CD4-positive, alpha-beta memory T cell (primary cell): ENCODE measurements at regions not wholly inside any gene's neighbourhood (a gene's known extent, or its start where the extent isn't known, plus 50 kb on each side); places are given as distances from the start of the nearest gene placed in this dataset.
A peak's percentile ranks its signal among the peaks of the same experiment; 100 is the strongest.

Source experiments
- CTCF ChIA-PET: fragments of 350-600 bp; sonication (Branson Sonifier 250); formaldehyde crosslinking; loops from one replicate; lab custom pipeline; 2021; ENCODE audit warnings: inconsistent platforms; ENCODE audit not compliant: partially characterized antibody; lab: Charles Lee
- POLR2A ChIA-PET: fragments of 350-600 bp; sonication (Branson Sonifier 250); formaldehyde crosslinking; loops from one replicate; lab custom pipeline; 2021; ENCODE audit not compliant: partially characterized antibody; lab: Charles Lee
- DNase-seq, 5 donors: peaks; one replicate each; pipeline versions ENCODE4 v3.0.0 to v3.0.0-alpha.2; 2020 to 2022; ENCODE audit warnings: mixed read lengths in 1 of 5
- H3K27ac ChIP-seq: one replicate; pipeline ENCODE4 v1.7.0; 2013; ENCODE audit warnings: low read depth, low read length
- H3K27me3 ChIP-seq: 2 replicates; pipeline ENCODE4 v1.7.0; 2013; ENCODE audit warnings: mild to moderate bottlenecking, low read length, moderate library complexity; ENCODE audit not compliant: insufficient read depth
- H3K36me3 ChIP-seq: 2 replicates; pipeline ENCODE4 v1.7.0; 2013; ENCODE audit warnings: mild to moderate bottlenecking, low read length, moderate library complexity; ENCODE audit not compliant: insufficient read depth
- H3K4me1 ChIP-seq: 2 replicates; pipeline ENCODE4 v1.7.0; 2013; ENCODE audit warnings: mild to moderate bottlenecking, low read length, moderate library complexity; ENCODE audit not compliant: insufficient read depth
- H3K4me3 ChIP-seq, 2 donors: one replicate each; pipeline ENCODE4 v1.7.0; 2013; ENCODE audit warnings: low read length in 2 of 2, mild to moderate bottlenecking in 1 of 2
- H3K9me3 ChIP-seq, 2 donors: one replicate each; pipeline ENCODE4 v1.7.0; 2013; ENCODE audit warnings: low read length in 2 of 2, control low read depth in 1 of 2; ENCODE audit not compliant: control insufficient read depth in 1 of 2
- H3K27ac Mint-ChIP-seq, 7 donors: one replicate each; pipeline ENCODE4 v1.8.0; 2020 to 2021; ENCODE audit warnings: mixed read lengths in 7 of 7, mild to moderate bottlenecking in 6 of 7, inconsistent platforms in 3 of 7, moderate library complexity in 3 of 7
- H3K27me3 Mint-ChIP-seq, 2 donors: one replicate each; pipeline ENCODE4 v1.8.0; 2020 to 2021; ENCODE audit warnings: mixed read lengths in 2 of 2
- H3K36me3 Mint-ChIP-seq, 2 donors: one replicate each; pipeline ENCODE4 v1.8.0; 2020 to 2021; ENCODE audit warnings: mixed read lengths in 2 of 2, inconsistent platforms in 1 of 2, mild to moderate bottlenecking in 1 of 2
- H3K4me1 Mint-ChIP-seq, 4 donors: one replicate each; pipeline ENCODE4 v1.8.0; 2020 to 2021; ENCODE audit warnings: mixed read lengths in 4 of 4, mild to moderate bottlenecking in 1 of 4
- H3K4me3 Mint-ChIP-seq, 8 donors: one replicate each; pipeline ENCODE4 v1.8.0; 2020 to 2021; ENCODE audit warnings: mixed read lengths in 8 of 8, mild to moderate bottlenecking in 7 of 8, moderate library complexity in 6 of 8, inconsistent platforms in 3 of 8
- H3K9me3 Mint-ChIP-seq, 8 donors: one replicate each; pipeline ENCODE4 v1.8.0; 2020 to 2021; ENCODE audit warnings: mixed read lengths in 8 of 8, mild to moderate bottlenecking in 5 of 8, inconsistent platforms in 3 of 8, moderate library complexity in 1 of 8
- intact Hi-C: fragments of 100-400 bp; cut with micrococcal nuclease; formaldehyde crosslinking; loops from one replicate; pipeline ENCODE4 v1.15.1; 2023

GRCh38 chr3:107973152-107973551 is 117.7 kb downstream of the CD47 start:
- CTCF ChIA-PET, result interaction anchor here (0.7 to 3.9 kb wide), 3 partner anchors 15 to 46 kb away, joined by 3 to 18 read pairs (median 3); no protein-coding TSS in a partner anchor
- Histone ChIP-seq H3K9me3 (no peaks in the 10 kb centered on the region), H3K27ac (no peak overlapping the region), H3K4me1 (peaks cover 39% of the 10 kb centered on the region), H3K4me3 (no peak overlapping the region), H3K36me3 (no peaks in the 10 kb centered on the region), H3K27me3 (no peaks in the 10 kb centered on the region)
- no peaks in the 10 kb centered on the region for H3K27me3 Mint-ChIP-seq
- peak overlapping the region in 1 of 7 donors; percentile 21 for H3K27ac Mint-ChIP-seq
- no peak overlapping the region for H3K4me3 Mint-ChIP-seq
- POLR2A ChIA-PET, result interaction anchor here (8.3 kb wide), 1 partner anchor 14 kb away, joined by 67 read pairs; no protein-coding TSS in a partner anchor
- intact Hi-C loops, result loop anchor here (10.0 kb wide), 1 partner anchor 852 kb away; the partner anchor contains the start of gene TRAT1
- no peaks in the 10 kb centered on the region for H3K36me3 Mint-ChIP-seq
- H3K9me3 Mint-ChIP-seq, result peaks cover 0 to 3% (median 0%) of the 10 kb centered on the region in 8 donors
- DNase-seq, result no peak
- peaks cover 45 to 75% (median 54%) of the 10 kb centered on the region in 4 donors for H3K4me1 Mint-ChIP-seq

DNA sequence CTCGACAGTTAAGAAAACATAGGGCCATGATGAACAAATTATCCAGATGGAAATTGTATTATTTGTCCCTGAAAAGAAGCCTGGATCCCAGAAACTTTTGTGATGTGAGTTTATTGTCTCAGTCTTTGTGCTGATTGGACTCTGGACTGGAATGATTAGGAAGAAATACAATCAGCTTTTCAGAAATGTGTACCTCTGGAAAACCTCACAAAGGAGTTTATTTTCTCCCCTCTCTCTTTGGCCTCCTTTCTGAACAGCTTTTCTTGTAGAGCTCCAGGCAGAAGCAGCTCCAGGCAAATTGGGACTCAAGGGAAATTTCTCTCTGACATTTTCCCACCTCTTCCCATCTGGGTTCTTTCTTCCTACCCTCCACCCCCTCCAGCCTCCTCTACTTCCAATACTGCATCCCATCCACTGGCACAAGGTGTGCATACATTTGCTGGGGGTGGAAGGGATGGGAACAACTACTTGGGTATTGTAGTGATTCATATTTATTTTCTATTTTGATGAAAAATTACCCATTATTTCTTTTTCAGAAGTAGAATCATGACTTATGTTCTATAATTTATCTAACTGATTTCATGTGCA is 119.7 kb downstream of the CD47 start:
- H3K36me3 Mint-ChIP-seq, result no peaks in the 10 kb centered on the region
- peaks cover 27 to 55% (median 36%) of the 10 kb centered on the region in 4 donors for H3K4me1 Mint-ChIP-seq
- H3K9me3 Mint-ChIP-seq, result peaks cover 0 to 3% (median 0%) of the 10 kb centered on the region in 8 donors
- Histone ChIP-seq H3K36me3 (no peaks in the 10 kb centered on the region), H3K27ac (no peak overlapping the region), H3K9me3 (no peaks in the 10 kb centered on the region), H3K4me3 (no peak overlapping the region), H3K27me3 (no peaks in the 10 kb centered on the region), H3K4me1 (peaks cover 19% of the 10 kb centered on the region)
- no peak overlapping the region for H3K4me3 Mint-ChIP-seq
- ChIA-PET CTCF (interaction anchor here (0.9 to 2.6 kb wide), 3 partner anchors 9 to 33 kb away, joined by 3 to 8 read pairs (median 3); no protein-coding TSS in a partner anchor), POLR2A (interaction anchor here (1.9 kb wide), 1 partner anchor 8 kb away, joined by 8 read pairs; no protein-coding TSS in a partner anchor)
- DNase-seq, result no peak
- H3K27me3 Mint-ChIP-seq, result no peaks in the 10 kb centered on the region
- no peak overlapping the region for H3K27ac Mint-ChIP-seq
- intact Hi-C loops, result loop anchor here (10.0 kb wide), 1 partner anchor 854 kb away; the partner anchor contains the start of gene TRAT1

DNA sequence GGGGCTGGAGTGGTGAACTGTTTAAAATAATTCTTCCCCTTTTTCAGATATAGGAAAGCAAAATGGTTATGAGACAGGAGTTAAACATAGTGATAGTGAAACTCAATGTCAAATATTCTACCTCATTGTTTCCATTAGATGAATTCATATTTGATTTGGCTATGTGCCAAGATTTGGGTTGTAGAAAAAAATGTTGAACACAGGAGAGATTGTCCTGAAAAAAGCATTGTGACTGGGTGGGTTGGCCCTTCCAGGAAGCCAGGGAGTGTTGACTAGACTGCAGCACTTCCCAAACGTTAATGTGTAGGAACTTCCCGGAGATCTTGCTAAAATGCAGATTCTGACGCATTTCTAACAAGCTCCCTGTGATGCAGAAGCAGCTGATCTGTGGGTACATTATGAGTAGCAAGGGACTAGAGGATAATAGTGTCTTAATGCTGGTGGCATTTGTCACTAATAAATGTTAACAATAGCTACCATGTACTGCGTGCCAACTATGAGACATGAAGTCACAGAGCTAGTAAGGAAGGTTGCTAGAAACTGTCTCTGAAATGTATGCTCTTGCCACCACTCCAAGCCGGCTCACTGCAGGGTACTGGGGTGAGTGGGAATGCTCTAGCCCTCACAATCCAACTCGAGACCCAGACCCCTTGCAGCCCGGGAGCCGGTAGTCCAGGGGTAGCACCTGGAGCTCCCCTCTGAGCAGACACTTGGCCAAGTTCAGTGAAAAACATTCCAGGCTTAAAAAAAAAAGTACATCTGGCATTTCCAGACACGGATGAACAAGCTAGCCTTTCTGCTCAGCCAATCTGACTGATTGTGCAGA is 120.6 kb downstream of the CD47 start:
- peaks cover 18 to 46% (median 29%) of the 10 kb centered on the region in 4 donors for H3K4me1 Mint-ChIP-seq
- no peaks in the 10 kb centered on the region for H3K36me3 Mint-ChIP-seq
- H3K27me3 Mint-ChIP-seq, result no peaks in the 10 kb centered on the region
- no peak overlapping the region for H3K4me3 ChIP-seq
- peak overlapping the region in 2 of 7 donors; percentile 2 to 43 for H3K27ac Mint-ChIP-seq
- POLR2A ChIA-PET, result interaction anchor here (0.8 to 1.9 kb wide), 3 partner anchors 9 to 17 kb away, joined by 3 to 8 read pairs (median 3); no protein-coding TSS in a partner anchor
- H3K4me3 Mint-ChIP-seq, result peak overlapping the region in 5 of 8 donors; percentile 4 to 32 (median 17)
- H3K27me3 ChIP-seq, result no peaks in the 10 kb centered on the region
- CTCF ChIA-PET, result interaction anchor here (0.9 to 2.6 kb wide), 4 partner anchors 10 to 32 kb away, joined by 3 to 8 read pairs (median 3); no protein-coding TSS in a partner anchor
- no peaks in the 10 kb centered on the region for H3K9me3 ChIP-seq
- H3K27ac ChIP-seq, result no peak overlapping the region
- DNase-seq, result peak in 1 of 5 donors; percentile 36
- H3K36me3 ChIP-seq, result no peaks in the 10 kb centered on the region
- H3K9me3 Mint-ChIP-seq, result peaks cover 0 to 3% (median 0%) of the 10 kb centered on the region in 8 donors
- intact Hi-C loops, result loop anchor here (10.0 kb wide), 1 partner anchor 855 kb away; the partner anchor contains the start of gene TRAT1
- H3K4me1 ChIP-seq, result peaks cover 10% of the 10 kb centered on the region

- Mint-ChIP-seq H3K27ac (no peak overlapping the region), H3K4me3 (no peak overlapping the region), H3K27me3 (no peaks in the 10 kb centered on the region), H3K36me3 (no peaks in the 10 kb centered on the region), H3K9me3 (peaks cover 0 to 3% (median 0%) of the 10 kb centered on the region in 8 donors), H3K4me1 (peaks cover 13 to 39% (median 24%) of the 10 kb centered on the region in 4 donors)
- no peaks in the 10 kb centered on the region for H3K27me3 ChIP-seq
- ChIA-PET POLR2A (interaction anchor here (0.8 to 1.9 kb wide), 3 partner anchors 10 to 16 kb away, joined by 3 to 8 read pairs (median 3); no protein-coding TSS in a partner anchor), CTCF (interaction anchor here (1.2 to 2.6 kb wide), 2 partner anchors 11 to 13 kb away, joined by 3 to 8 read pairs; no protein-coding TSS in a partner anchor)
- peaks cover 5% of the 10 kb centered on the region for H3K4me1 ChIP-seq
- no peak overlapping the region for H3K4me3 ChIP-seq
- no peak for DNase-seq
- H3K36me3 ChIP-seq, result no peaks in the 10 kb centered on the region
- intact Hi-C loops, result no loop called here
- H3K27ac ChIP-seq, result no peak overlapping the region
- H3K9me3 ChIP-seq, result no peaks in the 10 kb centered on the region
Measured at GRCh38 chr3:107969525-107969924, 121.3 kb downstream of the CD47 start.

GRCh38 chr3:107966276-107966675 is 124.6 kb downstream of the CD47 start:
- H3K4me3 ChIP-seq, result no peak overlapping the region
- POLR2A ChIA-PET, result interaction anchor here (1.2 kb wide), 1 partner anchor 12 kb away, joined by 3 read pairs; no protein-coding TSS in a partner anchor
- H3K4me3 Mint-ChIP-seq, result no peak overlapping the region
- H3K4me1 ChIP-seq, result peaks cover 5% of the 10 kb centered on the region
- no peak for DNase-seq
- no peaks in the 10 kb centered on the region for H3K27me3 Mint-ChIP-seq
- H3K4me1 Mint-ChIP-seq, result peaks cover 7 to 31% (median 19%) of the 10 kb centered on the region in 4 donors
- no peaks in the 10 kb centered on the region for H3K9me3 Mint-ChIP-seq
- CTCF ChIA-PET, result interaction anchor here (1.2 kb wide), 1 partner anchor 10 kb away, joined by 3 read pairs; no protein-coding TSS in a partner anchor
- no peaks in the 10 kb centered on the region for H3K36me3 Mint-ChIP-seq
- H3K9me3 ChIP-seq, result no peaks in the 10 kb centered on the region
- no peaks in the 10 kb centered on the region for H3K27me3 ChIP-seq
- no peaks in the 10 kb centered on the region for H3K36me3 ChIP-seq
- H3K27ac ChIP-seq, result no peak overlapping the region
- intact Hi-C loops, result no loop called here
- H3K27ac Mint-ChIP-seq, result no peak overlapping the region

GRCh38 chr3:107965136-107965655 is 125.6 kb downstream of the CD47 start:
- H3K27ac ChIP-seq, result no peak overlapping the region
- H3K27ac Mint-ChIP-seq, result no peak overlapping the region
- no peak overlapping the region for H3K4me3 Mint-ChIP-seq
- H3K36me3 Mint-ChIP-seq, result no peaks in the 10 kb centered on the region
- DNase-seq, result no peak
- H3K9me3 ChIP-seq, result no peaks in the 10 kb centered on the region
- peaks cover 0 to 2% (median 0%) of the 10 kb centered on the region in 8 donors for H3K9me3 Mint-ChIP-seq
- H3K4me3 ChIP-seq, result no peak overlapping the region
- no peaks in the 10 kb centered on the region for H3K27me3 ChIP-seq
- H3K36me3 ChIP-seq, result no peaks in the 10 kb centered on the region
- H3K4me1 ChIP-seq, result peaks cover 4% of the 10 kb centered on the region
- no peaks in the 10 kb centered on the region for H3K27me3 Mint-ChIP-seq
- CTCF ChIA-PET, result interaction anchor here (1.1 to 1.2 kb wide), 2 partner anchors 9 to 23 kb away, joined by 3 read pairs; no protein-coding TSS in a partner anchor
- intact Hi-C loops, result no loop called here
- peaks cover 5 to 25% (median 11%) of the 10 kb centered on the region in 4 donors for H3K4me1 Mint-ChIP-seq
- POLR2A ChIA-PET, result interaction anchor here (1.2 kb wide), 1 partner anchor 13 kb away, joined by 3 read pairs; no protein-coding TSS in a partner anchor
